HG02938 (cell line): ENCODE measurements at regions not wholly inside any gene's neighbourhood (a gene's known extent, or its start where the extent isn't known, plus 50 kb on each side); places are given as distances from the start of the nearest gene placed in this dataset.

Experiments
- ATAC-seq: cut with Tn5 transposase; IDR thresholded peaks from one replicate; pipeline ENCODE4 v1.9.1; 2021; ENCODE audit warnings: mild to moderate bottlenecking, moderate library complexity; ENCODE audit not compliant: unreplicated experiment

DNA sequence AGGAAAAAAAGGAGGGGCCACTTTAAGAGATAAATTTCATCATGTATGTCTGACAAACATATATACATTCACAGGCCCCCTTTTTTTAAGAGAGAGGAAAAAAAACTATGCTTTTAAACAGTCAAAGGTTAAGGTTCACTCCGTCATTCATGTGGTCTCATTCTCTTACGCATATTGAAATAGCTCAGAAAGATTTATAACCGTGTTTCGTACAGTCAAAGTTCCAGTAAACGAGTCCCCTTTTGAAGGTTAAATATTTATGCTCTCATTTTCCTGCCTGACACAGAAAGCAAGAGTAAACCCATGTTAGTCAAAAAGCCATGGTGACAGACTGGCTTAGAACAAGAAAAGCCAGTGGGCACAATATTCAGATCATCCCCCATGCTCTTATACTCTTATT, 248.0 kb upstream of the ARRDC4 start:
- no peak for ATAC-seq

DNA sequence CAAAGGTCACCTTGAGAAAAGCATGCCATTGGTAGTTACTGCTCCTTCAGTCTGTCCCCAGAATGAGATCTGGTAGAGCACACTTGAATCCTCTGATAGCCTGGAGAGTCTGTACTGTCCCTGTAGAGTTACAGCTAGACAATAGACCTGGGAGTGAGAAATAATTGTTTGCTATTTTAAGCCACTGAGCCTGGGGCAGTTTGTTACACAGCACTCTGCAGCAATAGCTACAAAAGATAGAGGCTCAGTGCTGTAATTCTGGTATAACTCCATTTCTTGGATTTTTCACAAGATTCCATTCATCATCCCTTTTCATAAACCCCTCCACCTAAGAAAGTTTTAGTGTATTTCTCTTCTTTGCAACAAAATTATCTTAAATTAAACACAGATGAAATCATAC, 242.7 kb upstream of the ARRDC4 start:
- ATAC-seq: no peak

DNA sequence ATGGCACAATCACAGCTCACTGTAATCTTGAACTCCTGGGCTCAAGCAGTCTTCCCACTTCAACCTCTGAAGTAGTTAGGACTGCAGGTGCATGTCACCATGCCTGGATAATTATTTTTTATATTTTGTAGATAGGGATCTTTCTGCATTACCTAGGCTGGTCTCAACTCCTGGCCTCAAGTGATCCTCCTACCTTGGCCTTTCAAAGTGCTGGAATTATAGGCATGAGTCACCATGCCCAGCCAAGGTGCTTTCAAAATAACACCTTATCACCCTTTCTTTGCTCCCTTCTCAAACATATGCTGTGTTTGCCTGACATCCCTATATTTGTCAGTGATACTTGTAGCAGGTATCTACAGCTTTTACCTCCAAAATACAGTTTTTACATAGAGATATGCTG, 242.0 kb upstream of the ARRDC4 start:
- no peak for ATAC-seq

DNA sequence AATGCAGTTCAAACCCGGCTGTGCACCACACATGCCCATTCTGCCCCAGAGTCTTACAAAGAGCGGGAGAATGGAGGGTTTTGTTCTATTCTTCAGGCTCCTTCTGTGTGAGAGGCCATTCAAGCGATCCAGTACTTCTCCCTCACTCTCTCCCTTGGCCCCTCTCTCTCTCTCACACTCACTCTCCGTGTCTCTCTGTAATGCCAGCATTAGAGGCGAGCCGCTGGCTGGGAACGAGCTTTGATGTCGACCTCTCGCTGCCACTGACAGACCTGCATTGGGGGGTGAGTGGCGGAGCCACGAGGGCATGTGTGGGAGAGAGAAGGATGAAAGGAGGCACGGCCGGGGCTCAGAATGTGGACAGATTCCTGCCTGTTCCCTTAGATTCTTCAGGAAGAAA, 231.7 kb upstream of the ARRDC4 start:
- no peak for ATAC-seq

DNA sequence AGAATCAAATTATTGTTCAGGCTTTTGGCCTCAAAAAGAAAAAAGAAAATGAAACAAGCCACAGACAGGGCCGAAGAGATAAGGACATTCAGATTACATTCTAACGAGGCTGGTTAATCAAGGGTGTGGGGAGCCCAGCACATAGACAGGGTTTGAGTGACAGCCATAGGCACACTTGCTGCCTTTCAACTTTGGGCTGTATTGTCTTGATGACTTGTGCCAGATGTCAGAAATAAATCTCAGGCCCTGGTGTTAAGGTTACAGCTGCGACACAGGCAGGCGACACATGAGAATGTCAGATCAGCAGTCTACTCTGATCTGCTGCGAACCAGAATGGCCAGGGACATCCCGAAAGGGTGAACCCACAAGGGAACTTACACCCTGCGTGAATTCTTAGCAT, 231.2 kb upstream of the ARRDC4 start:
- no peak for ATAC-seq

DNA sequence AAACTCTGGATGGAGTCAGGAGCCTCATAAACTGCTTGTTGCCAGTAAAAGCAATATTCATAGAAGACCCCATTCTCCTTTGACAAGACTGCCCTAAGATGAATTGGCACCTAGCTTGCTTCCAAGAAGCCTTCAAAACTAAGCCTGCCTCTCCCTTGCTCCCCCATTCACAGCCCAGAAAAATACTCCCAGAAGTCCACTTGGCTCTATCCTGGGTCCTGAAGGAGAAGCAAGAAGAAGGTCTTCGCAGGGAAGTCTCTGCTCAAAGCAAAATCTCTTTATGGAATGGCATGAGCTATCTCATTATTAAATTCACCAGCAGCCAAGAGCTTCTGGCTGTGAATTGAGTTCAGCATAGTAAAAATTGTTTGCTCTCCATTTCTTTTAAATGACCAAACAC, 230.2 kb upstream of the ARRDC4 start:
- ATAC-seq: no peak

DNA sequence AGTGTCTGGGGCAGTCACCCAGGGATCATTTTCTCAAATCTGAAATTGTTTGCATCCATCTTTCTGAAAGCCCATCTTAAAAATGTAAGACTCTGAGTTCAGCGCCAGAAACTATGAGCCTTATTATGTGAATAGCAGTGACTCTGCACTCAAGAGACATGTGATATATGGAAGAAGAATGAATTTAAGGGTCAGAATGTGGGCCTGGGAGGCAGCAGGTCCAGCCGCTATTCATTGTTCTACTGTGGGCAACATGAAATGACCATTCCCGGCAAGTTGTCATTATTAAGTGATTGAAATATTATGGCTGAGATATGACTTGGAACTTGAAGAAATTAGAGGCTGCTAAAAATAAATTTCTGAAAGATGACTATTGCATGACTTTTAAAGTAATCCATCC, 228.6 kb upstream of the ARRDC4 start:
- no peak for ATAC-seq

DNA sequence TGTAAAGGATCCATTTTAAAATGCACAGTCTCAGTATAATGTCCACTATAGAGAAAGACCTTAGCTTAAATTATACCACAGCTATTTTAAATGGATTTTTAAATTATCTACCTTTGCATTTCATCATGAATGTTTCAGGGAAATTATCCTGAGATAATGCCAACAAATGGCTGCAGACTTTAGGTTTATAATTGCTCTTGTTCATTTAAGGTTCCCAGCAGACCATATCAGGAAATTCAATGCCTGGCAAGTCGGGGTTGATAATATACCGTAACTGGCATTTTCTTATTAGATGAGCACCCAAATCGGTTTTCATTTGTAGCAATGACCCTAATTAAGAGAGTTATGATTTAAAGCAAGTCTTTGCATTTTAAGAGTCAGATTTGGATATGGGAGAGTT, 227.1 kb upstream of the ARRDC4 start:
- no peak for ATAC-seq

DNA sequence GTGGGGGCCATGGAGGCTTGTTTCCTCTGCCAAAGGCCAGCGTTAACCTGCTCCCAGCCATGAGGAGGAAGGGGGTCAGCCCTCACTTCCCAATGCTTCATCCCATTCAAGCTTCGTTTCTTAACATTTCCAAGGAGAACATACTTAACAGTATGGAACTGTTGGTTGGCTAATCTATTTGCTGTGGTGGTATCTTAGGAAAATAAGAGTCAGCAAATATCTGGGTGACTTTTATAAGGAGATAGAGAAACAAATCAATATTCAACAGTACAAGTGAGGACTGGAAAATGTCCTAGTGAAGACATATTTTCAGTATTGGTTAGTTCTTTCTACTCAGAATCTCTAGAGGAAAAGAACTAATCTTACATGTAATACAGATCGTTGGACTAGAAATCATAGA, 223.8 kb upstream of the ARRDC4 start:
- ATAC-seq: no peak

DNA sequence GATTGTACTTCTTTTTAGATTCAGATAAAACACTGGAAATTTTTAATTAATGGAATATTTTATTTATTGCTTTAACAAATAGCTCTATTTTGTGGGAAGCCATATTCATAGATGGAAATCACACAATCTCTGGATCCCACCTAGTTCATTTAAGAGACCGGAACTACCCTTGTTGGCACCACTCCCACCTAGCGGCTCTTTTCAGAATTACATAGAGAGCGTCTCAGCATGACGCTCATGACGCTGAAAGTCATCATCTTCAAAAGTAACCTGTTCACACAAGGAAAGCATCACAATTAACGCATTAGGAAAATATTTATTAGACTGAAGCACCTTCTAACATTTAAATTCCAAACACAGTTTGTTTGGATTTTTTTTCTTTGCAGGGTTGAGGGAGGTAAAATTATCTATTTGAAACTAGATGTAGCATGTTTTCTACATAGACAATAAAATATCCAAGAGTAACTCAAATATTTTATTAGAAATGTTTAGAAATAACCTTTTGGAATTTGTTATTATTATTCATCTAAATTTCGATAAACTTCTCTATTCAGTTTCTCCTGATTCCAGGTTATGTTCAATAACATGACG, 214.9 kb upstream of the ARRDC4 start:
- peak; percentile 80 for ATAC-seq

DNA sequence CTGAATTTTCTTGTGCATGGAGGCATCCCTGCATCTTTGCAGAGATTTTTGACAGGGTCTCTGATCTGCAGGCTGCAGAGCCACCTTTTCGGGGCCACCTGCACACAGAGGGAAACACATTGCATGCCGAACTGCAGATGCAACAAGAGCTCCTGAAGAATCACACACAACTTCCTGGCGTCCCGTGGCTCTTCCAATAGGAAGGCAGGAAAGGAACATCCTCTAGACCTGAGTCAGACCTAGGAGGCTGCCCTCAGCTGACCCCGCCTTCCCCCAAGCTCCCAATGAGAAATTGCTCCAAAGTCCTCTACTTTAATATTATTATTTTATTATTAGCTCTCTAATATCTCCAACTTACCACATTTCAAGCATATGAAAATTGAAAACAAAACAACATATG, 213.2 kb upstream of the ARRDC4 start:
- no peak for ATAC-seq

DNA sequence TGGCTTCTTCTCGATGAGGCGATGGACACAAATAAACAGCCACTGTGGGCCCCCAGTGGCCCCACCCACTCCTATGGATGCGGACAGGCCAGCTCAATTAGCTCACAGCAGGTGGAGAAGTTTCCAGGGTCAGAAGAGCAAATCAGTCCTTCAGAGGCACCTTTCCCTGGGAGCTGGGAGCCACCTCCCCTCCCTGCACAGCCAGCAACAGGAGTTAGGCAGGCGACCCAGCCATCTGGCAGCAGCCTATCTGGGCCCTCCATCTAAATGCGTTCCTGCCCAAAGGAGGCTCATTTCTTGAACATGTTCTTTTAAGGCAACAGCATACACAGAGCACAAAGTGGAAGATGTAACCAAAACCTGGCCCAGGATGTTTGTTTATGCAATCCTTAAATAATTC, 211.9 kb upstream of the ARRDC4 start:
- no peak for ATAC-seq

DNA sequence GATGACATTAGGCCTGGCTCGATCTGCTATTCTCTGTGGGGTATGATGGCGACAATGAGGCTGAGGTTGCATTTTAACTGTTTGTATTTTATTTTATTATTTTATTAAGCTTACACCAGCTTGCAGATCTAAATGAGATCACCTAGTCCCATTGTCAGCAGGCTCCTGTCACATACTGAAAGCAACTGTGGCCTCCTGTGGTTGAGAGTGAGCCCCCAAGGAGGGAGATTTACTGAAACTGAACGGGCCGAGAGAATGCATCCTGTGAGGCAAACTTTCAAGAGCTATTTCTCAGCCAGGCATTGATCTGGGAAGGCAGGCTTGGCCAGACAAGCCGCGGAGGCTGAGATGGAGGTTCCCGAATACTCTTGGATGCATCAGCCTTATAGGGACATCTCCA, 210.4 kb upstream of the ARRDC4 start:
- ATAC-seq: no peak

DNA sequence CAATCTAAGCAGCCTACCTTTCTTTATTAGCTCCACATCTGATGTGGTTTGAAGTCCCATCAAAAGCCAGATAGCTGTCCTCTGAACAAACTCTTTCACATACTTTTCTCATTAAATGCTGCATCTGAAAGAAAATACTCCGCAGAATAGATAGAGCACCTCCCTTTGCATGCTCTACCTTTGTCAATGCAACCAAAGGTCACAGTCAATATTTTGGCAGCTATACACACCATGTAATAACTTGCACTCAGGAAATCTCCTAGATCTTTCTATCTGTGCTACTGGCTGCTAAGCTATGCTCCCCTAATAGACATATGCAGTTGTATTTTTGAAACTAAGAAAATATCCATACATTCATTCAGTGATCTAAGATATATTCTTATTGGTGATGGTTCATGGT, 204.8 kb upstream of the ARRDC4 start:
- ATAC-seq: no peak

DNA sequence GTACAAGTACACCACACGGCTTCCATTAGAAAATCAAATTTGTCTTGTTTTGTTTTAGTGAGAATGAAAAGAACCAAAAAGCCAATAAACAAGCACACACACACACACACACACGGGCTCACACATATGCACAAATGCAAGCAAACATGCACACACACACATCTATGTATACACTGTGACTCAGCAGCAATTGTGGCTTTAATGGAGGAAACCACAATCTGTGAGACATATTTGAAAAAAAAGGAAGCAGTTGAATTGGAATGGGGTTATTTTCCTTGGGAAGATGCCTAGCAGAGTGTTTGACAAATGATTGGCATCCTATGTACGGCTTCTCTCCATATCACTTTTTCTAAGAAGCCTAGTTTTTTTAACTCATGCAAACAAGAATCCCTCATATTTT, 201.1 kb upstream of the ARRDC4 start:
- no peak for ATAC-seq

DNA sequence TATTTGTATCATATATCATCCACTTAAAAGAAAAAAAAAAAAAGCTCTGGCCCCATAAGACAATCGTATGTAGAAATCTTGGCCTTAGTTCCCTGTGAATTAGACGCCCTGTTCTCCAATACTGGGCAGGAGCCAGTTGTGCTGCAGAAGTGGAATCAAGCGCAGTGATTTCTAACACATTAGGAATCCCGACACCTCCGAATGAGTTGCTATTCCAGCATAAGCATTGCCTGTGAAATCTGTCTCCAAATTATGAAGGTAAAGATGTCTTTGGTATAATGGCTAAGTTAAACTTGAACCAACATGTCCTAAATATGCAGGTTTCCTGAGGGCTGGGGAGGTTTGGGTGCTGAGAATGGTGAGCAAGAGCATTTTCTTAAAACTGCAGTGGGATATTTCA, 199.4 kb upstream of the ARRDC4 start:
- ATAC-seq: no peak

DNA sequence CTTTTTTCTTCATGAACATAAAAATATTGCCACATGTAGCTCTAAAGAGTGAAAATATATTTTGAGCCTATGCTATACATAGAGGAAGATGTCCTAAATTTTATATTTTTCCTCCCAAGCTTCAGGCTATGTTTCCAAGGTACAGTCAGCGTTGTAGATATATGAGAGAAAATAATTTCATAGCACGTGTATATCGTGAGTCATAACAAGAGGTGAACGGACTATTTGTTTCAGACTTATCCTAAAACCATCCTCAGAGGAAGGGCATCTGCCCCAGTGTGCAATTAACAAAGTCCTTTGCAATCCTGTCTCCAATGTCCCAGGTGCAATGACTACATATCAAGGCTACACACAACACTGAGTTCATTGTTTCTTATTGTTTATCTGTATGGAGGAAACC, 177.3 kb upstream of the ARRDC4 start:
- ATAC-seq: no peak

DNA sequence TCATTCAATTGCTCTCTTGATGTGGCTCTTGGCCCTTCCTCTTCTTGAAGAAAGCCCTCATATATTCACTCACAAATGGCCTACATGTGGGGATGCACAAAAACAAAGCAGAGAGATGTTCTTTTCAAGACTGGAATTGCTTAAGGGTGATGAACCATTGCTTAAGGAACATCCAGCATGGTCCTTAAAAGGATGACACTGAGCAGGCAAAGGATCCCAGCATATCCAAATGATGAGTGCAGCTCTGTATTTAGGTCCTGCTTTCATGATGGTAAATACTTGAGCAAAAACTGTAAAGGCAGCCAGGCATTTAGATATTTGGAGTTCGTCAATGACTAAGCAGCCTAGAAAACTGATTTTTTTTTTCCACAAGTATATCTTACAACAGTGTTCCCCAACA, 173.8 kb upstream of the ARRDC4 start:
- ATAC-seq: no peak

DNA sequence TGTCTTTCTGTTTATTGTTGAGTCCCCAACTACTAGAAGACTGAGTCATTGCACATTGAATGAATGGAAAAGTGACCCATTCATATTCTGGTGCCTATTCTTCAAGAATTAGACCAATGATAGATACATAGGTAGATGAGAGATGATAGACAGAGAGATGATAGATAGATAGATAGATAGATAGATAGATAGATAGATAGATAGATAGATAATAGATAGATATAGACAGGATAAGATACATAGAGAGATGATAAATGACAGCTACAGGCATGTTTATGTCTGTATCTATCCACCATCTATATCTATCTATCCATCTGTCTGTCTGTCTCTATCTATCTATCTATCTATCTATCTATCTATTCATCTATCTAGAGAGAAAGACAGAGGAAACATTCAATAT, 170.3 kb upstream of the ARRDC4 start:
- no peak for ATAC-seq

DNA sequence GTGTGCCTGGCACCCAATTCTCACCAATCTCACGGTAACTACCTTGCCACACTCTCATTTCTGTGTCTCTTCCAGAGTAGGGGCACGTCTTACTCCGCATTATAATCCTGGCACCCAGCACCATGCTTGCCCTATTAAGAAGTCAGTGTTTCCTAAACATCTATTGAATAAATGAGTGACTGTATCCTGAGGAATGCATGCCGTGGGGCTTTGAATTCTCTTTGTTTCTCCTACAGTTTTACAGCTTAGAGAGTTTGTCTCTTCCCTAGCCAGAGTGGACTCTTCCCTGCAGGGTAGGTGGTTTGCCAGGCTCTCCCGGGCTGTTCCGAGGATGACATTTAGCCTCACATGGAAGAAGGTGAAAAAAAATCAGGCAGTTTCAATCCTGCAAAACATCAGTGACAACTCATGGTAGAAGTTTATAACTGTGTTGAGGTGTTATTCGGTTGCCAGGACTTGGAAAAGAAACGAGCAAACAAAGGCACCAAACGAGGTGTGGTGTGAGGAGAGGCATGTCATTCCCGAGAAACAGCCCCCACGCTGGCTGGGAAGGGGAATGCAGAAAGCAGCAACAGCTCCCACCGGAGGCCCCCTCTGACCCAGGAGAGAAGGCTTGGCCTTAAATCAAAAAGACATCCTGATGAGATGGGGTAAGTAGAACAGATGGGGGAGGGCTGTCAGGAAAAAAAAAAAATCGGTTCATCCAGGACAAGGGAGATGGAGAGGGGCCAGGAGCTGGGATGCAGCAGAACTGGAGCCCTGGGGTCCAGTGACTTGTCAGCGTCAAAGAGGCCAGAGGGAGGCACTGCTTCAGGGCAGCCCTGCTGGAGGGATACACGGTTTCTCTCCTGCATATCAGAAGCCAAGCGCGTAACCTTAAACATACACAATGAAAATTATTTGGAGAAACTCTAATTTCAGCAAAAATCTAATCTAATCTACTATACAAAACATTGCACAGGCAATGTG, 168.4 kb upstream of the ARRDC4 start:
- ATAC-seq: no peak

DNA sequence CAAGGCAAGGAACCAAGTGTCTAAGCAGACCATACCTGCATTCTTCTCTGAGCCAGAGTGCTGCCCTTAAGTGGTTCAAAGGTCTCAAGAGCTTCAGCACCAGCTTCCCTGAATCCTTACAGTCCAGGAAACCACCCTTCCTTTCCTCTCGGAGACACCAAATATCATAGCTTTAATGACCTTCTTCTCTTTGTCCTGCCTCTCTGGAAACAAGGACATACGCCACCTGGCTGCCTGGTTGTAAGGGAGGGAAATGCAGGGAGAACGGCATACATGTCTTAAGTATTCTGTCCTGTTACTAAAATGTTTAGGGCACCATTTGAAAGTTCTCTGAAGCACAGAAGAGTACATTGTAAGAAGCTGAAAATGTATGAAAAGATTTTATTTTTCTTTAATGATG, 155.6 kb upstream of the ARRDC4 start:
- ATAC-seq: no peak

DNA sequence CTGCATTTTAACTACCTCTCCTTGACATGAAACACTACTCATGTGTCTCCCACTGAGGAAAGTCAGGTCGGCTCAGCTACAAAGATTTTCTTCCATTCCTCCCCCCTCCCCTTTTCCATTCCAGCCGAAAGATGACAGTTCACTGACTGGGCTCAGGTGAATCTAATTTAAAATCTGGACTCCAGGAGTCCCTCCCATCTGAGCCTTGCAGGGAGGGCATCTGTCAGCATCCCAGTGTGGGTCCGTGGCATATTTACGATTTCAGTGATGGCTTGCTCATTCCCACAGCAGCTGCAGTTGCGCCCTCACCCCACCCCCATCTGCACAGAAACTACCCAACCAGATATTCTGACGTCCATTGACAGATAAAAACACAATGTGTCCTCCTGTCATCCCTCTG, 153.7 kb upstream of the ARRDC4 start:
- ATAC-seq: no peak

DNA sequence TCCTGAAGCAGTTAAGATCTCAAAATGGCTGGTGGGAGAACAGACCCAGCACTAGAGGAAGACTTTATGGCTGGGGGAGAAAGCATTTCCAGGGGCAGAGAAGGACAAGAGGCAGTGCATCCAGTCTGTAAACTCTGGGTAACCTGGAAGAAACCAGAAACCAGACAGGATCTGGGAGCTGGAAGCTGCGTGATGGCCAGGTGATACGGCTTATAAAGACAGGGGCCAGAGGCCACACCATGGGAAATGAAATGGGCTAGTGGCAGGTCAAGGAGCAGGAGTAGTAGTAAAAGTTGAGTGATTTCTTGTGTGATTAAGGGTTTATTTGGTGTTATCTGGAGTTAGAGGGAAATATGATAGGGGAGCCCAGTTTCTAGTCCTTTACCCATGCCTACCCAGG, 144.7 kb upstream of the ARRDC4 start:
- no peak for ATAC-seq
